ENCODE measurements at regions not wholly inside any gene's neighbourhood (a gene's known extent, or its start where the extent isn't known, plus 50 kb on each side); places are given as distances from the start of the nearest gene placed in this dataset.

DNA sequence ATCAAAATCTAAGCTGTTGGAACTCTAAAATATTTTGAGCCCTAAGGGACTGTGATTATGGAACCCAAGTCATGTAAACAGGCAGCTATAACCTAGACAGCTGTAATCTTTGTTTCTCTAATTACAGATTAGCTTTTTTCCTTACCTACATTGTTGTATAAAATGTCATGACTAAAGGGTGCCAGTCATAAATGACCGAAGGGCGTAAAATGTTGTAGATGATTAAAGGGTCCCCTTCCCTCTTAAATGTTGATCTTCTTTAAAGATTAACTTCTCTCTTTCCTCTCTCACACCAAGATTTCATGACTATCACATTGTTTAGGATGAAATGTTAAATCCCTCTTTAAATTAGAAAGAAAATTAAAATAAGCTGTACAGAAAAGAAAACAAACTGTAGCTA, 659.4 kb upstream of the NR3C2 start:
- Histone ChIP-seq H3K27ac (ENCODE audit: low read length) (no peak overlapping the region), H3K4me3 (ENCODE audit: low read depth in 1 of 2, low read length in 2 of 2) (no peak overlapping the region), H3K79me2 (ENCODE audit: insufficient read depth, low read length) (no peaks in the 10 kb centered on the region), H3K9me3 (ENCODE audit: insufficient read depth, low read length, severe bottlenecking) (no peaks in the 10 kb centered on the region), H3K4me2 (ENCODE audit: insufficient read depth, low read length) (no peak overlapping the region), H3K27me3 (ENCODE audit: insufficient read depth, low read length, poor library complexity) (no peaks in the 10 kb centered on the region), H4K20me1 (ENCODE audit: insufficient read depth, low read length) (no peaks in the 10 kb centered on the region), H3K36me3 (ENCODE audit: insufficient read depth, low read length) (no peaks in the 10 kb centered on the region), H3K9ac (ENCODE audit: low read depth, low read length) (no peak overlapping the region), H3K4me1 (ENCODE audit: insufficient read depth, low read length) (no peaks in the 10 kb centered on the region), H2AFZ (ENCODE audit: low read depth, low read length) (no peak overlapping the region)
- TF ChIP-seq EZH2 (IDR thresholded peaks at IDR 0.05; ENCODE audit: borderline replicate concordance, low read depth, low read length, severe bottlenecking) = no peak
- ATAC-seq (ENCODE audit: insufficient read depth, low read depth) (no peak), DNase-seq (no peak)

DNA sequence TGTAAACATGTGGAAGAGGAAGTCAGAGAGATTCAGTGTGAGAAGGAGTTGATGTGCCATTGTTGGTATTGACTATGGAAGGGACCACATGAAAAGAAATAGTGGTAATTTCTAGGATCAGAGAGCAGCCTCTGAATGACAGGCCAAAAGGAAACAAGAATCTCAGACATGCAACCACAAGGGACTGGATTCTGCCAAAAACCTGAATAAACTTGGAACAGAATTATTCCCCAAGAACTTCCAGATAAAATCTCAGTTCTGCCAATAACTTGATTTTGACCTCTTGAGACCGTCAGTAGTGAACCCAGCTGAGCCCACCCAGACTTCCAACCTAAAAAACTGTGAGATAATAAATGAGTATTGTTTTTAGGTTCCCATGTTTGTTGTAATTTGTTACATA, 653.6 kb upstream of the NR3C2 start:
- H3K9me3 ChIP-seq (ENCODE audit: insufficient read depth, low read length, severe bottlenecking) = no peaks in the 10 kb centered on the region

DNA sequence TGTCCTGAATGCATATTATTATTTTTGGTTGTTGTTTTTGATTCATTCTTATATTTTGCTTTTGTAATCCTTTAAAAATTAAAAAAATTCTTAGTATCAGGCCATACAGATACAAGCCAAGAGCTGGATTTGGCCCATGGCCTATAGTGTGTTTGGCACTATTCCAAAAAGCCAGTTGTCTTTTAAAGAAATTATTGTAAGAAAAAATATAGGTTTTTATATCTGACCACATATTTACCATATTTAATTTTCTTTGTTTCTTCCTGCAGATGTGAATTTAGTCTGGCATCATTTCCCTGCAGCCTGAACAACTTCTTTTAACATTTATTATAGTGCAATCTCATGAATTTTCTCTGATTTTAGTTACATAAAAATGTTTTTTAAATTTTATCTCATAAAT, 652.8 kb upstream of the NR3C2 start:
- Histone ChIP-seq H3K9ac (ENCODE audit: low read depth, low read length) (no peak overlapping the region), H3K4me3 (ENCODE audit: low read depth in 1 of 2, low read length in 2 of 2) (no peak overlapping the region), H2AFZ (ENCODE audit: low read depth, low read length) (no peak overlapping the region), H3K4me2 (ENCODE audit: insufficient read depth, low read length) (no peak overlapping the region), H3K4me1 (ENCODE audit: insufficient read depth, low read length) (no peaks in the 10 kb centered on the region), H3K79me2 (ENCODE audit: insufficient read depth, low read length) (no peaks in the 10 kb centered on the region), H3K27me3 (ENCODE audit: insufficient read depth, low read length, poor library complexity) (no peaks in the 10 kb centered on the region), H4K20me1 (ENCODE audit: insufficient read depth, low read length) (no peaks in the 10 kb centered on the region), H3K9me3 (ENCODE audit: insufficient read depth, low read length, severe bottlenecking) (no peaks in the 10 kb centered on the region), H3K36me3 (ENCODE audit: insufficient read depth, low read length) (no peaks in the 10 kb centered on the region), H3K27ac (ENCODE audit: low read length) (no peak overlapping the region)
- no peak for TF ChIP-seq EZH2 (IDR thresholded peaks at IDR 0.05; ENCODE audit: borderline replicate concordance, low read depth, low read length, severe bottlenecking)
- TF ChIP-seq, protein P1, sequence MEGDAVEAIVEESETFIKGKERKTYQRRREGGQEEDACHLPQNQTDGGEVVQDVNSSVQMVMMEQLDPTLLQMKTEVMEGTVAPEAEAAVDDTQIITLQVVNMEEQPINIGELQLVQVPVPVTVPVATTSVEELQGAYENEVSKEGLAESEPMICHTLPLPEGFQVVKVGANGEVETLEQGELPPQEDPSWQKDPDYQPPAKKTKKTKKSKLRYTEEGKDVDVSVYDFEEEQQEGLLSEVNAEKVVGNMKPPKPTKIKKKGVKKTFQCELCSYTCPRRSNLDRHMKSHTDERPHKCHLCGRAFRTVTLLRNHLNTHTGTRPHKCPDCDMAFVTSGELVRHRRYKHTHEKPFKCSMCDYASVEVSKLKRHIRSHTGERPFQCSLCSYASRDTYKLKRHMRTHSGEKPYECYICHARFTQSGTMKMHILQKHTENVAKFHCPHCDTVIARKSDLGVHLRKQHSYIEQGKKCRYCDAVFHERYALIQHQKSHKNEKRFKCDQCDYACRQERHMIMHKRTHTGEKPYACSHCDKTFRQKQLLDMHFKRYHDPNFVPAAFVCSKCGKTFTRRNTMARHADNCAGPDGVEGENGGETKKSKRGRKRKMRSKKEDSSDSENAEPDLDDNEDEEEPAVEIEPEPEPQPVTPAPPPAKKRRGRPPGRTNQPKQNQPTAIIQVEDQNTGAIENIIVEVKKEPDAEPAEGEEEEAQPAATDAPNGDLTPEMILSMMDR (IDR thresholded peaks at IDR 0.05; ENCODE audit: borderline replicate concordance, extremely low read depth, low read length, poor library complexity, severe bottlenecking) = no peak
- DNase-seq (no peak), ATAC-seq (ENCODE audit: insufficient read depth, low read depth) (no peak)

More for the DNA sequence above, 653.6 kb upstream of the NR3C2 start:
- ATAC-seq (ENCODE audit: insufficient read depth, low read depth) (no peak), DNase-seq (no peak)
- no peaks in the 10 kb centered on the region for H3K79me2 ChIP-seq (ENCODE audit: insufficient read depth, low read length)
- no peaks in the 10 kb centered on the region for H3K36me3 ChIP-seq (ENCODE audit: insufficient read depth, low read length)
- H3K9ac ChIP-seq (ENCODE audit: low read depth, low read length) = no peak overlapping the region
- TF ChIP-seq, protein P1 (IDR thresholded peaks at IDR 0.05; ENCODE audit: borderline replicate concordance, extremely low read depth, low read length, poor library complexity, severe bottlenecking) = no peak
- no peak for TF ChIP-seq EZH2 (IDR thresholded peaks at IDR 0.05; ENCODE audit: borderline replicate concordance, low read depth, low read length, severe bottlenecking)
- H4K20me1 ChIP-seq (ENCODE audit: insufficient read depth, low read length) = no peaks in the 10 kb centered on the region
- H2AFZ ChIP-seq (ENCODE audit: low read depth, low read length) = no peak overlapping the region
- H3K27ac ChIP-seq (ENCODE audit: low read length) = no peak overlapping the region
- H3K4me1 ChIP-seq (ENCODE audit: insufficient read depth, low read length) = no peaks in the 10 kb centered on the region
- H3K4me2 ChIP-seq (ENCODE audit: insufficient read depth, low read length) = no peak overlapping the region
- H3K4me3 ChIP-seq (ENCODE audit: low read depth in 1 of 2, low read length in 2 of 2) = no peak overlapping the region
- no peaks in the 10 kb centered on the region for H3K27me3 ChIP-seq (ENCODE audit: insufficient read depth, low read length, poor library complexity)

GRCh38 chr4:149084144-149084543, 641.9 kb upstream of the NR3C2 start:
- TF ChIP-seq EZH2 (IDR thresholded peaks at IDR 0.05; ENCODE audit: borderline replicate concordance, low read depth, low read length, severe bottlenecking) = no peak
- TF ChIP-seq, protein P1 (IDR thresholded peaks at IDR 0.05; ENCODE audit: borderline replicate concordance, extremely low read depth, low read length, poor library complexity, severe bottlenecking) = no peak
- Histone ChIP-seq H3K9me3 (ENCODE audit: insufficient read depth, low read length, severe bottlenecking) (no peaks in the 10 kb centered on the region), H3K9ac (ENCODE audit: low read depth, low read length) (no peak overlapping the region), H3K79me2 (ENCODE audit: insufficient read depth, low read length) (no peaks in the 10 kb centered on the region), H3K4me1 (ENCODE audit: insufficient read depth, low read length) (no peaks in the 10 kb centered on the region), H3K4me3 (ENCODE audit: low read depth in 1 of 2, low read length in 2 of 2) (no peak overlapping the region), H4K20me1 (ENCODE audit: insufficient read depth, low read length) (no peaks in the 10 kb centered on the region), H3K27ac (ENCODE audit: low read length) (no peak overlapping the region), H2AFZ (ENCODE audit: low read depth, low read length) (no peak overlapping the region), H3K27me3 (ENCODE audit: insufficient read depth, low read length, poor library complexity) (no peaks in the 10 kb centered on the region), H3K4me2 (ENCODE audit: insufficient read depth, low read length) (no peak overlapping the region), H3K36me3 (ENCODE audit: insufficient read depth, low read length) (no peaks in the 10 kb centered on the region)
- DNase-seq (no peak), ATAC-seq (ENCODE audit: insufficient read depth, low read depth) (no peak)
